Neuronal stem cell (in vitro differentiated cells): ENCODE measurements at regions not wholly inside any gene's neighbourhood (a gene's known extent, or its start where the extent isn't known, plus 50 kb on each side); places are given as distances from the start of the nearest gene placed in this dataset.
"Not testable (repeated sequence)": the region's sequence is repeated elsewhere in the genome, so short reads cannot be mapped to it uniquely, and the experiment has no call there.

Experiments
- DNase-seq: peaks from one replicate; pipeline ENCODE4 v3.0.0-alpha.2; 2013; ENCODE audit warnings: low spot score
- H2AFZ ChIP-seq: one replicate; pipeline ENCODE4 v1.6.1; 2013; ENCODE audit warnings: mild to moderate bottlenecking, low read length, inconsistent platforms
- H2AK5ac ChIP-seq: 2 replicates; pipeline ENCODE4 v1.6.1; 2013; ENCODE audit warnings: low read depth, mild to moderate bottlenecking, inconsistent platforms, low read length, moderate library complexity, mixed read lengths
- H2BK120ac ChIP-seq: 2 replicates; pipeline ENCODE4 v1.6.1; 2013; ENCODE audit warnings: low read depth, mild to moderate bottlenecking, inconsistent platforms, low read length, moderate library complexity, mixed read lengths
- H2BK12ac ChIP-seq: one replicate; pipeline ENCODE4 v1.6.1; 2013; ENCODE audit warnings: low read length, inconsistent platforms
- H2BK15ac ChIP-seq: 2 replicates; pipeline ENCODE4 v1.6.1; 2013; ENCODE audit warnings: mild to moderate bottlenecking, low read length, inconsistent platforms, mixed read lengths
- H2BK5ac ChIP-seq: one replicate; pipeline ENCODE4 v1.6.1; 2013; ENCODE audit warnings: inconsistent platforms, mild to moderate bottlenecking, low read length, moderate library complexity
- H3K14ac ChIP-seq: one replicate; pipeline ENCODE4 v1.6.1; 2013; ENCODE audit warnings: low read length, inconsistent platforms
- H3K18ac ChIP-seq: 2 replicates; pipeline ENCODE4 v1.6.1; 2013; ENCODE audit warnings: low read length, inconsistent platforms
- H3K23ac ChIP-seq: 2 replicates; pipeline ENCODE4 v1.6.1; 2013; ENCODE audit warnings: low read depth, mild to moderate bottlenecking, mixed read lengths, low read length, inconsistent platforms; ENCODE audit not compliant: poor library complexity
- H3K27ac ChIP-seq: replicated peaks from 3 replicates; pipeline ENCODE4 v1.5.1; 2013; ENCODE audit warnings: low read length, inconsistent platforms
- H3K27me3 ChIP-seq, 3 experiments: 2 replicates each; pipeline ENCODE4 v1.6.1; 2013; ENCODE audit warnings: low read length in 3 of 3, mild to moderate bottlenecking in 2 of 3, inconsistent platforms in 1 of 3, low read depth in 1 of 3, mixed read lengths in 1 of 3, moderate library complexity in 1 of 3; ENCODE audit not compliant: control insufficient read depth in 3 of 3, insufficient read depth in 3 of 3
- H3K36me3 ChIP-seq, 2 donors: replicated peaks in 1 of 2; 2 replicates each; pipeline ENCODE4 v1.6.1; 2013; ENCODE audit warnings: low read length in 2 of 2; ENCODE audit not compliant: control insufficient read depth in 2 of 2, insufficient read depth in 2 of 2
- H3K4ac ChIP-seq: 2 replicates; pipeline ENCODE4 v1.6.1; 2013; ENCODE audit warnings: inconsistent platforms, mild to moderate bottlenecking, low read length, moderate library complexity
- H3K4me1 ChIP-seq, 2 donors: 1 replicate in 1 of 2; 2 replicates in 1 of 2; pipeline ENCODE4 v1.6.1; 2013; ENCODE audit warnings: low read length in 2 of 2, low read depth in 1 of 2; ENCODE audit not compliant: control insufficient read depth in 2 of 2, insufficient read depth in 1 of 2
- H3K4me2 ChIP-seq: one replicate; pipeline ENCODE4 v1.6.1; 2013; ENCODE audit warnings: mild to moderate bottlenecking, low read length, inconsistent platforms; ENCODE audit not compliant: insufficient read depth, poor library complexity, severe bottlenecking
- H3K4me3 ChIP-seq, 2 donors: 2 replicates each; pipeline ENCODE4 v1.5.1; 2013; ENCODE audit warnings: low read length in 2 of 2, mild to moderate bottlenecking in 2 of 2, inconsistent platforms in 1 of 2, moderate library complexity in 1 of 2
- H3K79me1 ChIP-seq: one replicate; pipeline ENCODE4 v1.6.1; 2013; ENCODE audit warnings: low read depth, mild to moderate bottlenecking, inconsistent platforms, low read length, moderate library complexity
- H3K9ac ChIP-seq: one replicate; pipeline ENCODE4 v1.6.1; 2013; ENCODE audit warnings: mild to moderate bottlenecking, low read depth, low read length, inconsistent platforms; ENCODE audit not compliant: poor library complexity
- H3K9me3 ChIP-seq, 2 donors: replicated peaks in 1 of 2; 2 replicates each; pipeline versions ENCODE3 to v1.6.1; 2013; ENCODE audit warnings: low read length in 2 of 2, mild to moderate bottlenecking in 2 of 2, inconsistent platforms in 1 of 2, low read depth in 1 of 2, mixed read lengths in 1 of 2, moderate library complexity in 1 of 2; ENCODE audit not compliant: control insufficient read depth in 2 of 2, insufficient read depth in 1 of 2
- H4K8ac ChIP-seq: one replicate; pipeline ENCODE4 v1.6.1; 2013; ENCODE audit warnings: low read depth, mild to moderate bottlenecking, inconsistent platforms, low read length, moderate library complexity
- H4K91ac ChIP-seq: one replicate; pipeline ENCODE4 v1.6.1; 2013; ENCODE audit warnings: low read length, low read depth, mild to moderate bottlenecking, inconsistent platforms; ENCODE audit not compliant: poor library complexity
- WGBS, 2 donors: extraction: QIAGEN DNeasy Blood & Tissue Kit; methylation state at CpG; one replicate each; pipeline ENCODE4 v1.1.7; 2013; ENCODE audit warnings: missing lambda C conversion rate in 2 of 2, mixed read lengths in 1 of 2; ENCODE audit not compliant: insufficient read length in 2 of 2, insufficient replicate concordance in 1 of 2; ENCODE audit errors: extremely low coverage in 2 of 2; 5-methylcytosine and 5-hydroxymethylcytosine counted together

- no CpG with 5 or more reads among the region's 2 CpGs for WGBS, 2 donors
- no peak overlapping the region for H2AFZ ChIP-seq
- no peak overlapping the region for H4K8ac ChIP-seq
- H2BK120ac ChIP-seq: no peak overlapping the region
- H3K36me3 ChIP-seq: no peaks in the 10 kb centered on the region
- no peak overlapping the region for H3K4ac ChIP-seq
- H2BK5ac ChIP-seq: no peak overlapping the region
- H3K23ac ChIP-seq: no peak overlapping the region
- no peak overlapping the region for H3K14ac ChIP-seq
- H3K27ac ChIP-seq: no peak overlapping the region
- no peak overlapping the region for H2BK12ac ChIP-seq
- H3K4me2 ChIP-seq: no peak overlapping the region
- H3K9me3 ChIP-seq: no peaks in the 10 kb centered on the region
- H3K79me1 ChIP-seq: no peaks in the 10 kb centered on the region
- no peak overlapping the region for H2BK15ac ChIP-seq
- no peak overlapping the region for H3K4me3 ChIP-seq
- H3K9ac ChIP-seq: no peak overlapping the region
- H2AK5ac ChIP-seq: no peak overlapping the region
- DNase-seq: no peak
- peaks cover 0 to 2% of the 10 kb centered on the region in 2 donors for H3K4me1 ChIP-seq
- H3K27me3 ChIP-seq: no peaks in the 10 kb centered on the region
- H3K18ac ChIP-seq: no peak overlapping the region
- no peak overlapping the region for H4K91ac ChIP-seq
Measured at GRCh38 chr16:59341368-59341767, 607.3 kb upstream of the GOT2 start.

- peaks cover 0 to 2% of the 10 kb centered on the region in 2 donors for H3K4me1 ChIP-seq
- no peak overlapping the region for H3K27ac ChIP-seq
- H3K4ac ChIP-seq: no peak overlapping the region
- no peaks in the 10 kb centered on the region for H3K36me3 ChIP-seq
- no peak overlapping the region for H2AFZ ChIP-seq
- no peaks in the 10 kb centered on the region for H3K9me3 ChIP-seq
- H2BK15ac ChIP-seq: no peak overlapping the region
- H4K8ac ChIP-seq: no peak overlapping the region
- no peak overlapping the region for H3K4me2 ChIP-seq
- H3K4me3 ChIP-seq: no peak overlapping the region
- no peak overlapping the region for H2BK12ac ChIP-seq
- no peaks in the 10 kb centered on the region for H3K27me3 ChIP-seq
- no peaks in the 10 kb centered on the region for H3K79me1 ChIP-seq
- no peak overlapping the region for H2AK5ac ChIP-seq
- H4K91ac ChIP-seq: no peak overlapping the region
- no peak overlapping the region for H2BK120ac ChIP-seq
- H3K14ac ChIP-seq: no peak overlapping the region
- H3K23ac ChIP-seq: no peak overlapping the region
- H3K9ac ChIP-seq: no peak overlapping the region
- no peak for DNase-seq
- H3K18ac ChIP-seq: no peak overlapping the region
- H2BK5ac ChIP-seq: no peak overlapping the region
- WGBS, 2 donors: no CpG with 5 or more reads among the region's 2 CpGs
Measured at GRCh38 chr16:59339871-59340270, 605.8 kb upstream of the GOT2 start.

GRCh38 chr16:59336136-59336695, 602.1 kb upstream of the GOT2 start:
- no peak overlapping the region for H3K27ac ChIP-seq

GRCh38 chr16:59331708-59332107, 597.6 kb upstream of the GOT2 start:
- not testable (repeated sequence) for H2BK5ac ChIP-seq, H3K4me3 ChIP-seq

More at GRCh38 chr16:59336136-59336695, 602.1 kb upstream of the GOT2 start:
- Histone ChIP-seq H4K91ac (no peak overlapping the region), H3K27me3 (peaks cover 0 to 2% (median 0%) of the 10 kb centered on the region in 3 experiments), H2AFZ (no peak overlapping the region), H3K9me3 (no peaks in the 10 kb centered on the region), H3K4me3 (no peak overlapping the region), H3K79me1 (no peaks in the 10 kb centered on the region), H3K23ac (no peak overlapping the region), H3K9ac (no peak overlapping the region), H2BK5ac (no peak overlapping the region), H2BK12ac (no peak overlapping the region), H3K14ac (no peak overlapping the region), H4K8ac (no peak overlapping the region), H3K4me2 (no peak overlapping the region), H2BK15ac (no peak overlapping the region), H2AK5ac (no peak overlapping the region), H3K4me1 (peaks cover 0 to 2% of the 10 kb centered on the region in 2 donors), H3K18ac (no peak overlapping the region), H2BK120ac (no peak overlapping the region), H3K36me3 (no peaks in the 10 kb centered on the region), H3K4ac (no peak overlapping the region)
- no CpG with 5 or more reads among the region's 3 CpGs for WGBS, 2 donors
- no peak for DNase-seq

More at GRCh38 chr16:59331708-59332107, 597.6 kb upstream of the GOT2 start:
- H4K8ac ChIP-seq, H3K4me2 ChIP-seq, H3K14ac ChIP-seq, H2AK5ac ChIP-seq, H2AFZ ChIP-seq, H2BK12ac ChIP-seq, H3K9me3 ChIP-seq, H3K18ac ChIP-seq, H3K23ac ChIP-seq, DNase-seq, H2BK15ac ChIP-seq, H3K79me1 ChIP-seq, H3K4ac ChIP-seq, H3K9ac ChIP-seq, H3K36me3 ChIP-seq, H2BK120ac ChIP-seq, H4K91ac ChIP-seq, H3K27ac ChIP-seq, H3K27me3 ChIP-seq: not testable (repeated sequence)
- no CpG with 5 or more reads among the region's 3 CpGs for WGBS, 2 donors
- H3K4me1 ChIP-seq: peaks cover 0 to 10% of the 10 kb centered on the region in 2 donors
